Transverse colon (tissue), 4 donors: ENCODE measurements at regions not wholly inside any gene's neighbourhood (a gene's known extent, or its start where the extent isn't known, plus 50 kb on each side); places are given as distances from the start of the nearest gene placed in this dataset.
"Not testable (repeated sequence)": the region's sequence is repeated elsewhere in the genome, so short reads cannot be mapped to it uniquely, and the experiment has no call there.

Experiments used
- DNase-seq: peaks from one replicate; pipeline ENCODE4 v3.0.0-alpha.2; 2019
- H3K27ac ChIP-seq, 4 donors: fragments of 200-600 bp; sonication (generic); 2 replicates each; pipeline ENCODE4 v1.5.1; 2016 to 2018; ENCODE audit warnings: inconsistent platforms in 4 of 4
- H3K27me3 ChIP-seq: fragments of 200-600 bp; sonication (generic); 2 replicates; pipeline ENCODE4 v1.5.1; 2017; ENCODE audit warnings: inconsistent platforms
- H3K36me3 ChIP-seq, 4 donors: fragments of 200-600 bp; sonication (generic); 2 replicates each; pipeline ENCODE4 v1.5.1; 2017 to 2019; ENCODE audit warnings: inconsistent platforms in 4 of 4
- H3K4me1 ChIP-seq, 4 donors: fragments of 200-600 bp; sonication (generic); 2 replicates each; pipeline ENCODE4 v1.5.1; 2017 to 2020; ENCODE audit warnings: inconsistent platforms in 4 of 4
- H3K4me3 ChIP-seq, 4 donors: fragments of 200-600 bp; sonication (generic); 1 replicate in 1 of 4; 2 replicates in 3 of 4; pipeline versions ENCODE4 v1.5.1 to v1.6.1; 2017 to 2019; ENCODE audit warnings: inconsistent platforms in 4 of 4
- H3K9me3 ChIP-seq, 2 donors: fragments of 200-600 bp; sonication (generic); 2 replicates each; pipeline ENCODE4 v1.5.1; 2017 to 2019; ENCODE audit warnings: inconsistent platforms in 2 of 2
- WGBS, 2 donors: methylation state at CpG; one replicate each; pipeline ENCODE4 v1.1.5; 2018; ENCODE audit warnings: low coverage in 1 of 2; 5-methylcytosine and 5-hydroxymethylcytosine counted together
- in situ Hi-C, 4 donors: fragments of 200-750 bp; cut with MboI; loops; one replicate each; pipeline versions ENCODE4 v1.15.0 to v1.15.1; 2017; ENCODE audit warnings: low sequenced_read_pairs in 3 of 4, low pct_ligation_motif_present in 1 of 4, low pct_unique_long_range_greater_than_20kb in 1 of 4
- intact Hi-C: fragments of 100-400 bp; cut with DNase I; formaldehyde crosslinking; loops from one replicate; pipeline ENCODE4 v1.15.1; 2023; ENCODE audit warnings: low total_unique reads

- no CpG with 5 or more reads among the region's 5 CpGs for WGBS, 2 donors
- H3K36me3 ChIP-seq, in situ Hi-C loops, H3K27me3 ChIP-seq, H3K4me1 ChIP-seq, intact Hi-C loops, DNase-seq, H3K4me3 ChIP-seq, H3K9me3 ChIP-seq, H3K27ac ChIP-seq: not testable (repeated sequence)
Measured at GRCh38 chr7:73176813-73177212, 91.0 kb upstream of the SPDYE9 start.

- DNase-seq, H3K27ac ChIP-seq, H3K36me3 ChIP-seq, H3K27me3 ChIP-seq, H3K4me1 ChIP-seq, intact Hi-C loops, H3K4me3 ChIP-seq, H3K9me3 ChIP-seq, in situ Hi-C loops: not testable (repeated sequence)
- WGBS, 2 donors: no CpG with 5 or more reads among the region's 10 CpGs
Measured at GRCh38 chr7:73175322-73175721, 89.5 kb upstream of the SPDYE9 start.

- in situ Hi-C loops, H3K4me3 ChIP-seq, H3K27ac ChIP-seq, DNase-seq, H3K36me3 ChIP-seq, intact Hi-C loops, H3K9me3 ChIP-seq, H3K4me1 ChIP-seq, H3K27me3 ChIP-seq: not testable (repeated sequence)
- 77 to 100% methylated on average over 2 to 6 of the region's 6 CpGs for WGBS, 2 donors
Measured at GRCh38 chr7:73170902-73171301, 85.1 kb upstream of the SPDYE9 start.

GRCh38 chr7:73170415-73170814, 84.6 kb upstream of the SPDYE9 start:
- H3K36me3 ChIP-seq, H3K9me3 ChIP-seq, H3K27ac ChIP-seq, H3K27me3 ChIP-seq, H3K4me3 ChIP-seq, H3K4me1 ChIP-seq, intact Hi-C loops, DNase-seq, in situ Hi-C loops: not testable (repeated sequence)
- WGBS, 2 donors: 97 to 100% methylated on average over 4 of the region's 5 CpGs

- H3K4me3 ChIP-seq, in situ Hi-C loops, H3K36me3 ChIP-seq, H3K4me1 ChIP-seq, intact Hi-C loops, H3K27ac ChIP-seq, H3K9me3 ChIP-seq, H3K27me3 ChIP-seq, DNase-seq: not testable (repeated sequence)
- no CpG with 5 or more reads among the region's 5 CpGs for WGBS, 2 donors
Measured at GRCh38 chr7:73166152-73166551, 80.3 kb upstream of the SPDYE9 start.

- H3K9me3 ChIP-seq, DNase-seq, H3K27me3 ChIP-seq, H3K4me3 ChIP-seq, intact Hi-C loops, H3K36me3 ChIP-seq, H3K27ac ChIP-seq, H3K4me1 ChIP-seq, in situ Hi-C loops: not testable (repeated sequence)
- no CpG with 5 or more reads among the region's 7 CpGs for WGBS, 2 donors
Measured at GRCh38 chr7:73162680-73163079, 76.8 kb upstream of the SPDYE9 start.

GRCh38 chr7:73161727-73162126, 75.9 kb upstream of the SPDYE9 start:
- H3K36me3 ChIP-seq, DNase-seq, in situ Hi-C loops, H3K27ac ChIP-seq, H3K9me3 ChIP-seq, H3K4me1 ChIP-seq, intact Hi-C loops, H3K27me3 ChIP-seq, H3K4me3 ChIP-seq: not testable (repeated sequence)
- no CpG with 5 or more reads among the region's 4 CpGs for WGBS, 2 donors

- H3K9me3 ChIP-seq, in situ Hi-C loops, intact Hi-C loops, H3K36me3 ChIP-seq, H3K27ac ChIP-seq, H3K4me3 ChIP-seq, DNase-seq, H3K4me1 ChIP-seq, H3K27me3 ChIP-seq: not testable (repeated sequence)
- no CpG with 5 or more reads among the region's 9 CpGs for WGBS, 2 donors
Measured at GRCh38 chr7:73157169-73157661, 71.4 kb upstream of the SPDYE9 start.

GRCh38 chr7:73156510-73157168, 70.8 kb upstream of the SPDYE9 start:
- H3K9me3 ChIP-seq, H3K27ac ChIP-seq, H3K27me3 ChIP-seq, intact Hi-C loops, in situ Hi-C loops, H3K4me1 ChIP-seq, H3K36me3 ChIP-seq, H3K4me3 ChIP-seq, DNase-seq: not testable (repeated sequence)
- WGBS, 2 donors: 27% methylated on average over 10 of the region's 17 CpGs; no CpG with 5 or more reads in 1 of the 2 donors
